AG20443 (cell line): ENCODE measurements at regions not wholly inside any gene's neighbourhood (a gene's known extent, or its start where the extent isn't known, plus 50 kb on each side); places are given as distances from the start of the nearest gene placed in this dataset.

Source experiments
- DNase-seq: peaks from one replicate; pipeline ENCODE4 v3.0.0; 2012; ENCODE audit warnings: low spot score, mixed read lengths

GRCh38 chrX:113741744-113742143, 842.1 kb upstream of the HTR2C start:
- peak; percentile 40 for DNase-seq

- no peak for DNase-seq
These were observed 854.9 kb upstream of the HTR2C start for GRCh38 chrX:113728937-113729336.

DNA sequence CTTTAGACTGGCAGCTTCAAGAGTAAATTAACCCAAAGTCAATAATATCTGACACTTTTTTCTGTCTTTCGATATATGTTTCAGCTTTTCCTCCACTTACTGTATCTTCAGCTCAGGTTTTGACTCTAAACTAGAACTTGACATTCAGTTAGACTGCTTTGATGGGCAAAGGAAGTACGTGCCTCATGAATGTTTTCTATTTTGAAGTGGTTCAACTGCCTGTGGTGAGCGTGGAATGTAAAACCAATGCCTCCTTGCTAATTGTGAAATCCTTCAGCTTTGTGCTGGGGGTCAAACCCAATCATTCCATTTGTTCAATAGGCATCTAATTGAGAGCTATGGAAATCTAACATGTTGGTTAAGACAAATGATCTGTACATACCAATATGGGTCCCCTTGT, 857.0 kb upstream of the HTR2C start:
- DNase-seq = no peak

DNA sequence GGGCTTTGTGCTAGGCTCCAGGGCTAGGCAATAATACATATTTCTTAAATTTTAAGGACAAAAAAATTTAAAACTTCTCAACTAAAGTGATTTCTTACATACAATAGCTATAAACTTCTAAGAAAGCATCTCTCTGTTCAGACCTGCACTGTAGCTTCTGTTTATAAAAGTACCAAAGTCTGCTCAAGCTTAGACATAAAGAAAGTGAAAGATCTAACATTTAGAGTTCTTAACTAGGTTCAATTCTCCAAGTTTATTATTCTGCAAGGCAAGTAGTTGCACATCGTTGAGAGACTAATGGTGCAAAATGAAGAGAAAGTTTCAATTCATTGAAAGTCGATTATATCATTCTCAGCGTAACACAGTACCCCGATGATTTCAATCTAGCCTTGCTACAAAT, 857.4 kb upstream of the HTR2C start:
- no peak for DNase-seq

DNA sequence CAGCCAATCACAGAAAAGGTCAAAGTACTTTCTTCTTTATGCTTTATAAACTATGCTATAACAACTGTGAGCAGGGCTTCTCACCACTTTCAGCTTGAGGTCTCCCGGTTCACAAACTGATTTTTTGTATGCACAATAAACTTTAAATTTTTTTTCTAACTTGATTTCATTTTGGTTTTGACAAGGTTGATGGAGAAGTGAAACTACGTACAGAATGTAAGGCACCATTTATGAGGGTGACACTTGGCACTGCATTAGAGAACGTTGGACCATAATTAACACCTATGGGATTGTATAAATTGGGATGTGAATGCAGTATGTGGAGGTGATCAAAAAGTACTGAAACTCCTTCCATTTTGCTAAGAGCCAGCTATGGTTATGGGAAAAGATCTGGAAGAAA, 857.9 kb upstream of the HTR2C start:
- no peak for DNase-seq

DNA sequence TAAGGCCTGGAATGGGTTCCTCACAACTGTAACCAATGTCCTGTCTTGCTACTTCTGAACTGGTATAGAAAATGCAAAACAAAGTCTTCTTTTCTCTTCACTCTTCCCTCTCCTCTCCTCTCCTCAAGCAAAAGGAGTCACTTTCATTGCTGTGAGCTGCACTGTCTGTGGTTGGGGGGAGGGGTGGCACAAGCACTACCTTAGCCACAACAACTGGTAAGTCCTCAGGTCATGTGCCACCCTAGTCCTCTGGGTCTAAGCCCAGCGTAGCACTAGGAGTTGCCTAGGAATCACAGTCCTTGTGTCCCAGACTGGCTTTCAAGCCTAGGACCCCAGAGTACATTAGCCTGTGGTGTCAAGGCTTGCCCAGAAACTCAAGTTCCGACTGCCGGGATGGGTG, 859.3 kb upstream of the AMOT start:
- DNase-seq = no peak

DNA sequence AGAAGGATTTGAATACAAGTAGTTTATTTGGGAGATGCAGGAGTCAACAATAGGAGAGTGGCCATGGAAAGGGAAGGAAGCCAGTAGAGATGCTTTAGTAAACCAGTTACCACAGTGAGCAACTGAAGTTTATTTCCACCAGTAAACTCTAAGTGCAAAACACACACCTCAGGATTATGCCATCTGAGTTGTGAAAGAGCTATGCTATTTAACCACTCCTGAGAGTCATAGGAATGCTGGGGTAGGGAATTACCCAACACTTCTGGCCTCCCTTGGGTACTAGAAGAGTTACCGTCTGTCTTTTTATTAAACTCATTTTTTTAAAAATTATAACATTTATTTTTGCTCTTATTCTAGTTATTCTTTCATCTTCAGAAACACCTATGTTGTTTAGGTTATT, 834.6 kb upstream of the AMOT start:
- peak; percentile 11 for DNase-seq

GRCh38 chrX:113651306-113651705, 810.7 kb upstream of the AMOT start:
- DNase-seq = no peak

- peak; percentile 27 for DNase-seq
These were observed 803.8 kb upstream of the AMOT start for GRCh38 chrX:113644426-113644825.

- no peak for DNase-seq
These were observed 793.9 kb upstream of the AMOT start for GRCh38 chrX:113634565-113634964.

DNA sequence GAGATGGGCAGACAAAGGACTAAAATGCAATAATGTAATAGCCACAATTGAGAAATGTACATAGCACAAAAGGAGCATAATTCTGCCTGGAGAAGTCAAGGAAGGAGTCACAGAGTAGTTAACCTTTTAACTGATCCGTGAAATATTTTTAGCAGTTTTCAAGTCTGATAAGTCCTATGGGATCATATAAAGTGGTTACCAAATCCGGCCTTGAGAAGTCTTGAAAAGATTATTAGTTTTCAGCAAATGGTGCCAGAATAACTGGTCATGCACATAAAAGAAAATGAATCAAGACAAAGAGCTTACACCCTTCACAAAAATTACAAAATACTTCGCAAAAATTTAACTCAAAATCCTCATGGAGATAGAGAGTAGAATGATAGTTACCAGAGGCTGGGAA, 788.7 kb upstream of the AMOT start:
- DNase-seq = no peak

- peak; percentile 3 for DNase-seq
These were observed 753.7 kb upstream of the AMOT start for GRCh38 chrX:113594123-113594841.

GRCh38 chrX:113586281-113586898, 745.8 kb upstream of the AMOT start:
- no peak for DNase-seq

- no peak for DNase-seq
These were observed 739.9 kb upstream of the AMOT start for GRCh38 chrX:113580486-113580885.

DNA sequence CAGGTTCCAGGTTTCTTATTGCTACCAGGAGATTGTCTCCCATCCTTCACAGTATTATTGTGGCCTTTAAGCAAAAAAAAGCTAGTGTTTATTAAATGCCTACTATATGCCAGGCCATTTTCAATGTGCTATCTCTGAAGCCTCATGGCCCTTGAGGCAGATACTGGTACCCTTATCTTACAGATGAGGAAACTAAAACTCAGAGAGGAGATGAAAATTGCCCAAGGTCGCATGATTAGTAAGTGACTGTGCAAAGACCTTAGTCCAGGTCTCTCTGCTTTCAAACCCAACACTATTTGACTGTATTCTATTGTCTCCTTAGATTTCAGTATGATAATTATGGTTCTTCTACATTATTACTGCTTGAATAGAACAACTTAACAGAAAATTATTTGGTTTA, 717.9 kb upstream of the AMOT start:
- no peak for DNase-seq

DNA sequence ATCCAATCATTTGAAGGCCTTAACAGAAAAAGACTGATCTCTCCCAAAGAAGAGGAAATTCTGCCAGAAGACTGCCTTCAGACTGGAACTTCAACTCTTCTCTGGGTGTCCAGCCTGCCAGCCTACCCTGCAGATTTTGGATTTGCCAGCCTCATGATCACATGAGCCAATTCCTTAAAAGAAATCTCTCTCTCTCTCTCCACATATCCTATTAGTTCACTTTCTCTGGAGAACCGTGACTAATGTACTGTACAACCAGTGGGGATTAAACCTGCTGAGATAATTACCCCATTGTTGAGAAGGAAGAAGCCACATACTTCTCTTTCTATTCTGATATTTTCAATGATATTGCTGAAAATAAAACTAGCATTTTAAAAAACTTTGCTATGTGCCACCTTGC, 711.3 kb upstream of the AMOT start:
- no peak for DNase-seq

GRCh38 chrX:113548308-113549015, 707.8 kb upstream of the AMOT start:
- DNase-seq = no peak

DNA sequence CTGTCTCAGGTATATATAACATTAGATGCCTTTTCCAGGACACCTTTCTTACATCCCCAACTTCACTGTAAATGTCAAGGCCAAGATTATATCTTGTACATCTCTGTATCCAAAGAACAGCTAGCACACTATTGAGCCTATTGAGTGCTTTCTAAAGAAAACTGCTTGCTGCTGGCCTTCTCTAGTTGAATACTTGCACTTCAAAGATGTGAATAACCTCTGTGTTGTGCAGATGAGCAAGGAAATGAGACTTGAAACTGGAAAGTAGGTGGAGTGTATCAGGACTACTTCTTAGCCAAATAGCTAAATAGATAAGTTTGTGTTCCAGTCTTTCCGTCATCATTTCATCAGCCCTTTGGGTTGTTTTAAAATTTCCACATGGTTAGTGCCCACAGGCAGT, 704.4 kb upstream of the AMOT start:
- no peak for DNase-seq

GRCh38 chrX:113539599-113540356, 699.1 kb upstream of the AMOT start:
- no peak for DNase-seq

GRCh38 chrX:113529426-113530013, 688.9 kb upstream of the AMOT start:
- no peak for DNase-seq

GRCh38 chrX:113522814-113523213, 682.2 kb upstream of the AMOT start:
- no peak for DNase-seq

GRCh38 chrX:113514906-113515305, 674.3 kb upstream of the AMOT start:
- DNase-seq = no peak
